IPS-11a (cell line): ENCODE measurements at regions not wholly inside any gene's neighbourhood (a gene's known extent, or its start where the extent isn't known, plus 50 kb on each side); places are given as distances from the start of the nearest gene placed in this dataset.
"Not testable (repeated sequence)": the region's sequence is repeated elsewhere in the genome, so short reads cannot be mapped to it uniquely, and the experiment has no call there.

ENCODE experiments used
- H3K4me3 ChIP-seq: one replicate; pipeline ENCODE4 v1.5.1; 2013; ENCODE audit warnings: low read depth, low read length, control low read depth

- H3K4me3 ChIP-seq, result peak overlapping the region; percentile 59
Measured at GRCh38 chr1:148318123-148318903, 164.8 kb downstream of the PPIAL4G start.

GRCh38 chr1:148317288-148317985, 165.4 kb upstream of the NBPF11 start:
- peak overlapping the region; percentile 59 for H3K4me3 ChIP-seq

- no peak overlapping the region for H3K4me3 ChIP-seq
Measured at GRCh38 chr1:148315071-148315811, 163.2 kb upstream of the NBPF11 start.

- H3K4me3 ChIP-seq, result no peak overlapping the region
Measured at GRCh38 chr1:148310807-148311206, 158.7 kb upstream of the NBPF11 start.

- H3K4me3 ChIP-seq, result peak overlapping the region; percentile 48
Measured at GRCh38 chr1:148309940-148310500, 157.9 kb upstream of the NBPF11 start.

- H3K4me3 ChIP-seq, result peak overlapping the region; percentile 48
Measured at GRCh38 chr1:148308832-148309458, 156.9 kb upstream of the NBPF11 start.

- H3K4me3 ChIP-seq, result no peak overlapping the region
Measured at GRCh38 chr1:148307583-148308185, 155.6 kb upstream of the NBPF11 start.

GRCh38 chr1:148304935-148305334, 152.9 kb upstream of the NBPF11 start:
- H3K4me3 ChIP-seq, result not testable (repeated sequence)

- H3K4me3 ChIP-seq, result peak overlapping the region; percentile 44
Measured at GRCh38 chr1:148302586-148303364, 150.7 kb upstream of the NBPF11 start.

GRCh38 chr1:148297852-148298251, 145.8 kb upstream of the NBPF11 start:
- not testable (repeated sequence) for H3K4me3 ChIP-seq

GRCh38 chr1:148296511-148296910, 144.4 kb upstream of the NBPF11 start:
- no peak overlapping the region for H3K4me3 ChIP-seq

GRCh38 chr1:148294116-148294807, 142.2 kb upstream of the NBPF11 start:
- H3K4me3 ChIP-seq, result no peak overlapping the region

GRCh38 chr1:148293651-148294050, 141.6 kb upstream of the NBPF11 start:
- H3K4me3 ChIP-seq, result no peak overlapping the region

- H3K4me3 ChIP-seq, result no peak overlapping the region
Measured at GRCh38 chr1:148292915-148293314, 140.8 kb upstream of the NBPF11 start.

- no peak overlapping the region for H3K4me3 ChIP-seq
Measured at GRCh38 chr1:148290881-148291280, 138.8 kb upstream of the NBPF11 start.

- no peak overlapping the region for H3K4me3 ChIP-seq
Measured at GRCh38 chr1:148289647-148290046, 137.6 kb upstream of the NBPF11 start.

GRCh38 chr1:148285946-148286345, 133.9 kb upstream of the NBPF11 start:
- H3K4me3 ChIP-seq, result not testable (repeated sequence)

- H3K4me3 ChIP-seq, result peak overlapping the region; percentile 58
Measured at GRCh38 chr1:148280831-148281572, 128.9 kb upstream of the NBPF11 start.
